Liver (tissue), 8 donors: ENCODE measurements at regions not wholly inside any gene's neighbourhood (a gene's known extent, or its start where the extent isn't known, plus 50 kb on each side); places are given as distances from the start of the nearest gene placed in this dataset.

ENCODE experiments used
- DNase-seq: peaks from one replicate; pipeline ENCODE4 v3.0.0-alpha.2; 2017; ENCODE audit warnings: low spot score
- H3K27ac ChIP-seq, 2 donors: one replicate each; pipeline ENCODE4 v1.7.0; 2013; ENCODE audit warnings: inconsistent platforms in 2 of 2, low read length in 2 of 2, control low read depth in 1 of 2, low read depth in 1 of 2, mild to moderate bottlenecking in 1 of 2
- H3K27me3 ChIP-seq, 4 donors: one replicate each; pipeline versions ENCODE4 v1.6.1 to v1.7.0; 2013; ENCODE audit warnings: low read length in 3 of 4, inconsistent platforms in 1 of 4, mild to moderate bottlenecking in 1 of 4, moderate library complexity in 1 of 4; ENCODE audit not compliant: control insufficient read depth in 4 of 4, insufficient read depth in 4 of 4
- H3K36me3 ChIP-seq, 4 donors: one replicate each; pipeline versions ENCODE4 v1.6.1 to v1.7.0; 2013; ENCODE audit warnings: low read length in 3 of 4, mild to moderate bottlenecking in 3 of 4, low read depth in 1 of 4, moderate library complexity in 1 of 4; ENCODE audit not compliant: control insufficient read depth in 4 of 4, insufficient read depth in 3 of 4
- H3K4me1 ChIP-seq, 4 donors: one replicate each; pipeline versions ENCODE4 v1.6.1 to v1.7.0; 2013; ENCODE audit warnings: low read length in 3 of 4, mild to moderate bottlenecking in 3 of 4, moderate library complexity in 1 of 4; ENCODE audit not compliant: control insufficient read depth in 4 of 4, insufficient read depth in 4 of 4
- H3K4me3 ChIP-seq, 3 donors: one replicate each; pipeline versions ENCODE4 v1.6.1 to v1.7.0; 2013; ENCODE audit warnings: low read length in 3 of 3, control low read depth in 1 of 3, low read depth in 1 of 3, mild to moderate bottlenecking in 1 of 3
- H3K9ac ChIP-seq, 2 donors: one replicate each; pipeline ENCODE4 v1.7.0; 2013; ENCODE audit warnings: low read length in 2 of 2, mild to moderate bottlenecking in 2 of 2, moderate library complexity in 2 of 2, control low read depth in 1 of 2, low read depth in 1 of 2
- H3K9me3 ChIP-seq, 4 donors: one replicate each; pipeline versions ENCODE4 v1.6.1 to v1.7.0; 2013; ENCODE audit warnings: low read length in 3 of 4; ENCODE audit not compliant: control insufficient read depth in 4 of 4
- ATF3 ChIP-seq: IDR thresholded peaks from 2 replicates; pipeline ENCODE4 v1.6.1; 2016; ENCODE audit warnings: antibody characterized with exemption
- CTCF ChIP-seq: fragments of 150-350 bp; IDR thresholded peaks from 2 replicates; pipeline ENCODE4 v1.5.1; 2017; ENCODE audit warnings: improper control_type of control experiment, low read depth, low read length; ENCODE audit not compliant: missing input control
- FOXA1 ChIP-seq: IDR thresholded peaks from 2 replicates; pipeline ENCODE4 v1.6.1; 2016; ENCODE audit warnings: antibody characterized with exemption
- FOXA2 ChIP-seq: IDR thresholded peaks from 2 replicates; pipeline ENCODE4 v1.6.1; 2016; ENCODE audit warnings: antibody characterized with exemption
- GABPA ChIP-seq, 2 donors: IDR thresholded peaks in 1 of 2; conservative IDR thresholded peaks in 1 of 2; 2 replicates each; pipeline ENCODE4 v1.6.1; 2016; ENCODE audit warnings: antibody characterized with exemption in 2 of 2, mild to moderate bottlenecking in 1 of 2, moderate library complexity in 1 of 2
- HNF4A ChIP-seq, 2 donors: conservative IDR thresholded peaks; 2 replicates each; pipeline ENCODE4 v1.6.1; 2016; ENCODE audit warnings: antibody characterized with exemption in 2 of 2, mild to moderate bottlenecking in 2 of 2
- HNF4G ChIP-seq: IDR thresholded peaks from 2 replicates; pipeline ENCODE4 v1.6.1; 2016; ENCODE audit warnings: antibody characterized with exemption
- JUND ChIP-seq, 2 donors: IDR thresholded peaks; 2 replicates each; pipeline ENCODE4 v1.6.1; 2016; ENCODE audit warnings: antibody characterized with exemption in 2 of 2
- MAX ChIP-seq: IDR thresholded peaks from 2 replicates; pipeline ENCODE4 v1.6.1; 2016; ENCODE audit warnings: antibody characterized with exemption
- NR2F2 ChIP-seq: IDR thresholded peaks from 2 replicates; pipeline ENCODE4 v1.6.1; 2016; ENCODE audit warnings: antibody characterized with exemption
- RAD21 ChIP-seq, 2 donors: IDR thresholded peaks; 2 replicates each; pipeline ENCODE4 v1.6.1; 2016; ENCODE audit warnings: antibody characterized with exemption in 2 of 2, mild to moderate bottlenecking in 2 of 2
- REST ChIP-seq: IDR thresholded peaks from 2 replicates; pipeline ENCODE4 v1.6.1; 2016; ENCODE audit warnings: antibody characterized with exemption, mild to moderate bottlenecking
- RXRA ChIP-seq, 2 donors: IDR thresholded peaks; 2 replicates each; pipeline ENCODE4 v1.6.1; 2017 to 2018; ENCODE audit warnings: antibody characterized with exemption in 2 of 2, mild to moderate bottlenecking in 1 of 2
- SP1 ChIP-seq: IDR thresholded peaks from 2 replicates; pipeline ENCODE4 v1.6.1; 2018; ENCODE audit warnings: antibody characterized with exemption, mild to moderate bottlenecking
- TAF1 ChIP-seq: conservative IDR thresholded peaks from 2 replicates; pipeline ENCODE4 v1.6.1; 2016; ENCODE audit warnings: antibody characterized with exemption, mild to moderate bottlenecking
- ZBTB33 ChIP-seq: IDR thresholded peaks from 2 replicates; pipeline ENCODE4 v1.6.1; 2016; ENCODE audit warnings: antibody characterized with exemption
- WGBS: extraction: QIAGEN DNeasy Blood & Tissue Kit; methylation state at CpG from one replicate; pipeline ENCODE4 v1.1.7; 2013; 5-methylcytosine and 5-hydroxymethylcytosine counted together
- donor health status: healthy.
- donor health status: healthy.
- donor health status: healthy.
- donor health status: healthy.
- donor health status: healthy.

GRCh38 chr22:47575291-47575690 lies 812.8 kb downstream of the TBC1D22A start:
- H3K9ac ChIP-seq = no peak overlapping the region
- H3K9me3 ChIP-seq = no peaks in the 10 kb centered on the region
- no peaks in the 10 kb centered on the region for H3K36me3 ChIP-seq
- TF ChIP-seq GABPA (IDR thresholded peaks at IDR 0.05 in 1 of 2, conservative IDR thresholded peaks at IDR 0.05 in 1 of 2) (no peak), FOXA1 (no peak), RAD21 (IDR thresholded peaks at IDR 0.05) (no peak), MAX (no peak), ATF3 (no peak), CTCF (no peak), TAF1 (no peak), RXRA (IDR thresholded peaks at IDR 0.05) (no peak), REST (no peak), JUND (IDR thresholded peaks at IDR 0.05) (no peak), NR2F2 (no peak), ZBTB33 (no peak), HNF4G (no peak), FOXA2 (no peak), SP1 (no peak), HNF4A (conservative IDR thresholded peaks at IDR 0.05) (no peak)
- no peak overlapping the region for H3K4me3 ChIP-seq
- no peaks in the 10 kb centered on the region for H3K27me3 ChIP-seq
- H3K27ac ChIP-seq = no peak overlapping the region
- WGBS = 62% methylated on average over 11 of the region's 11 CpGs
- no peaks in the 10 kb centered on the region for H3K4me1 ChIP-seq
- no peak for DNase-seq

- TF ChIP-seq JUND (IDR thresholded peaks at IDR 0.05) = no peak
- no peak for TF ChIP-seq REST
- Histone ChIP-seq H3K27me3 (no peaks in the 10 kb centered on the region), H3K9me3 (no peaks in the 10 kb centered on the region), H3K36me3 (no peaks in the 10 kb centered on the region), H3K4me1 (no peaks in the 10 kb centered on the region), H3K4me3 (no peak overlapping the region), H3K9ac (no peak overlapping the region), H3K27ac (no peak overlapping the region)
- DNase-seq = no peak
- 70% methylated on average over 4 of the region's 4 CpGs for WGBS
These were observed 812.1 kb downstream of the TBC1D22A start for GRCh38 chr22:47574556-47574955.
